ENCODE measurements at regions not wholly inside any gene's neighbourhood (a gene's known extent, or its start where the extent isn't known, plus 50 kb on each side); places are given as distances from the start of the nearest gene placed in this dataset.

GRCh38 chr16:73191660-73192046, 143.7 kb upstream of the ZFHX3 start:
- DNase-seq (ENCODE audit: low read depth in 3 of 3): no peak

DNA sequence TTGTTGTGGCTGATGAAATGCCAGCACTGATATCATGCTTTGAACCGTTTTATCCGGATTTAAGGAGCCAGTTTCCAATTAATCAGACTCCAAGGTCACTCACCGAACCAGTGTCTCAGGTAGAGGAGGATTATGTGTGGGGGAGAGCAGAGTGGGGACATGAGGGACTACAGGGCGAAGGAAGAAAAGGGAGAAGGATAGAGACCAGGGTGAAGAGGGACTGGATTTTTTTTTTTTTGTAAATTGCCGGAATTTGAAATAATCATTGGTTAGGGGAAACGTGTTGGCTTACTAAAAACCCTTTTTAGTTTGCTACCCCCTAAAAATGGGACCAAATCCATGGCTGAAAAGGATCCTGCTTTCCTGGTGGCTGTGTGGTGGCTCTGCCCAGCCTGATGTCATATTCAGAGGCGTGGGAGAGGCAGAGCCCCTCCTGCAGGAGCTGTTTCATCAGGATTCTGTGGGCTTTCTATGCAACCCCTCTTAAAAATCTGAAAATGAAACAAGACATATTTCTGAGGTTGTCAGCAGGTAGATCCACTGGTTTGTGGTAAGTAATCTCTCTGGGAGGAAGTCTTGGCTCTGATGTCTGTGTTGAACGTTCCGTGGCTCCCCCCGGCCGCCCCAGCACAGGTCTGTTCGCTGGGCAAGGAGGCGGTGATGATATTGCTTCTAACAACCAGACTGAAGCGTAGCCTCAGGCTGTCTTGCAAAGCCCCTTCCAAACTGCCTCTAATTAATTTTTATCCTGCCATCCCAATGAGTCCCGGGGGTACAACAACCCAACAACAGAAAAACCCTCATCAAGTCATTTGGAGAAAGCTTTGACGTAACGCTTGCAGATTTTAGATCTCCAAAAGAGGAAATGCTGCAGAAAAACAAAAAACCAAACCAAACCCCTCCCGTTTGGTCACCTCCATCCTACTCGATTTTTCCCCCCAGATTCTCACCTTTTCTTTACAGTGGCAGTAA, 143.0 kb upstream of the ZFHX3 start:
- DNase-seq (ENCODE audit: low read depth in 3 of 3): no peak

DNA sequence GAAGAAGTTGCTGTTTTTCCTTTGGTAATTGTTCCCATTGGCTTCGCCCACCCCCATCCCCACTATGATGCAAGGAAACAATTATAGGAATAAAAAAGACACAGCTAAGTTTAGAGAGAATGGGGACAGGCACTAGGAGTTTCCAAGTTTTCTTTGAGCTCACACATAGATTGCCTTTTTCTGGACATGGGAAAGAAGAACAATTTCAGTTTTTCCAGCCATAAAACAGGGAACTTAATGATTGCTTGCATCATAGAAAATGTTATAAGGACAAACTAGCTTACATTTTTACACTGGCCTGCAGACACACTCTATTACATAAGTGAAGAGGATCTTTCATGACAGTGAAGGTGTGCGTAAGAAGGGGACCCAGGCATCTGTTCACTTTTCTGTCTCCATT, 142.3 kb upstream of the ZFHX3 start:
- no peak for DNase-seq (ENCODE audit: low read depth in 3 of 3)

GRCh38 chr16:73189136-73189535, 141.2 kb upstream of the ZFHX3 start:
- DNase-seq (ENCODE audit: low read depth in 3 of 3): no peak

DNA sequence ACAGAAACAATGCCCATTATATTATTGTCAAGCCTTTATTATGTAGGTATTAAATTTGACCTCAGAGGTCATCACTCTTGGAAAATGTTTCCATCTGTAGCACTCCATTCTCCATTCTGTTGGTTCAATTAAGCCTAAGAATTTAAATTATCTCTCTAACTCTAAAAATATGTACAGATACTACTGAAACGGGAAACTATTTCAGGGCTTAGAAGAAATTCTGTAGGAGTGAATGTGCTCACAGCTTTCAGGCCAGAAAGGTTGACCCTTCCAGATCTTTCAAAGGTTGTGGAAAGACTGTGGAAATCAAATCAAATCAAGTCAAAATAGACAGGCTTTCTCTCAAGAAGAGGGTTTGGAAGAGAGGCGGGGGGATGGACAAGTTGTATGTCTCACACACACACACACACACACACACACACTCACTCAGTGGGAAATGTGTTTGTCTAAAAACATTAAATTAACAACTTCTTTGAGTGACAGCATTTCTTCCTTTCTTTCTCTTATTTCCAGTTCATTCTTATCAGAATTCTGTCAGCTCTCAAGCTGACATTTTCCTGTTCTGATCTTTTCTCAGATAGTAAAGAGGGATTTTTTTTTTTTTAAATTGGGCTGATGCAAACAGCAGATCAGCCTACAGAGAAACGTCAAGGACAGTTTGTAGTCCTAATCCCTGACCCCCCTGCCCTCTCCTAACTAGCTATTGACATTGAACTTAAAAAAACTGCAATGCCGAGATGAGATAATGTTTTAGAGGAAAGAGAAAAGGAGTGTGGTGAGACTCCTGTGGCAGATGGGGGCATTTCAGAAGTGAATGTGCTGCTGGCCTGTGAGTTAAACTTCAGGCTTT, 139.0 kb upstream of the ZFHX3 start:
- DNase-seq (ENCODE audit: low read depth in 3 of 3): no peak

- no peak for DNase-seq (ENCODE audit: low read depth in 3 of 3)
Observed at GRCh38 chr16:73185737-73186136, 137.8 kb upstream of the ZFHX3 start.

DNA sequence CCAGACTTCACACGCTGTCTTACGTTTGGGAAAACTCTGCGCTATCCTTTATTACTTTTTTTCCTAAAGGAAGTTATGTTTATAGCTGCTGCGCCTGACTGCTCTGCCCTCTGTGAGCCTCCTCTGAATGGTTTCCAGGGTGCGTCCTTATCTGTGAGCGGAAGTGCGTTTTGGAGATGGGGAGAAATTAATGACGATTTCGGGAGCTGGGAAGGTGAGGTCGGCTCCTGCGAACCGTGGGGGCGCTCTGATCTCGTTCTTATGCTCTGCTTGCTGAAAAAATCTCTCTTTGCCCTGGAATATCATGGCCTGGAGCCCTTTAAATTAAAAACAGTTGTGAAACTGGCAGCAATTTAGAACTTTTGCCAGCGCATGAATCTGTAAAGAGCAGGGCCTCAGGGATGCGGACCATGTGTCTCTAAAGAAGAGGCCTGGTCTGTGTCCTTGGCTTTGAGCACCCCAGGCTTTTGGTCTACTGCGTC, 135.7 kb upstream of the ZFHX3 start:
- no peak for DNase-seq (ENCODE audit: low read depth in 3 of 3)

DNA sequence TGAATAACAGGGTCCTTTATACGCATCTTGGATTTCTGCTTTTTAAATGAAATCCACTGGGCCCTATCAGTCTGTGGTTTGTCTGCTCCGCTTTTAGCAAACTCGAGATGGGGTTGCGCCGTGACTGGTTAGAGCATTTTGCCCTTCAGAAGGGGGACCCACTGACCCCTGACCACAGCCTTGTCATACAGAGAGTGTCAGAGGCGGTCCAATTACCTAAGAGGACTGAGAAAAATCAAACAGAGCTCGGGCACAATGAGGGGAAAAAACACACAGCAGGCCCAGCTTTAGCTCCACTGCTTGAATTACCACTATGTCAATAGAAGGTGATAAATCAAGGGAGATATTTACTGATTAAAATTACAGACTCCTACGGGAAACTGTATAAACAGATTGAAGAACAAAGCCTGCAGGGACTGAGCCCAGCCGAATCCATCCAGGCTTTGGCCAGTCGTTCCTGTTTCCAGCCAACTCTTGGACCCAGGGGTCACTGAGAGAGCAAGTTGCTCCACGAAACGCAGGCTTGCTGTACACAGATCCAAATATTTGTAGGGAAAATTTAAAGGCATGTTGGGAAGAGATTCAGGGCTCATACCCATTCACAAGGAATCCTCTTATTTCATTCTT, 131.9 kb upstream of the ZFHX3 start:
- no peak for DNase-seq (ENCODE audit: low read depth in 3 of 3)

- DNase-seq (ENCODE audit: low read depth in 3 of 3): no peak
Observed at GRCh38 chr16:73177729-73178295, 129.9 kb upstream of the ZFHX3 start.

DNA sequence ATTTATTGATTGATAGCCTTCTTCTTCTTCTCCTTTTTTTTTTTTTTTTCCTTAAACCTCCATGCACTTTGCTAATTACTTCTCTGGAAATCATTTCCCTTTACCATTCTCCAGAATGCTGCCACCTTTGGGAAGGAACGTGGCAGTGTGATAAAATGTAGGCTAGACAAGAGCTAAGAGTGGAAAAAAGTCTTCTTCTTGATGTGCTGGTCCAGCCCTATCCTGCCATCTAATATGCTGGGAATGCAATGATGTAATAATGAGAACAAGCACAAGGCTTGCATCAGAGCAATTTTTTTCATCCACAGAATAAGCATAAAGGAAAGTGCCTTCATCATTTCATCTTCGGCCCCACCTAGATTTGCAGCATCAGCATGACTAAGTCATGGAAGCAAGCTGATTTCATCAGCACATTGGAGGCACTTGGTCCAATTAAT, 128.7 kb upstream of the ZFHX3 start:
- DNase-seq (ENCODE audit: low read depth in 3 of 3): no peak

DNA sequence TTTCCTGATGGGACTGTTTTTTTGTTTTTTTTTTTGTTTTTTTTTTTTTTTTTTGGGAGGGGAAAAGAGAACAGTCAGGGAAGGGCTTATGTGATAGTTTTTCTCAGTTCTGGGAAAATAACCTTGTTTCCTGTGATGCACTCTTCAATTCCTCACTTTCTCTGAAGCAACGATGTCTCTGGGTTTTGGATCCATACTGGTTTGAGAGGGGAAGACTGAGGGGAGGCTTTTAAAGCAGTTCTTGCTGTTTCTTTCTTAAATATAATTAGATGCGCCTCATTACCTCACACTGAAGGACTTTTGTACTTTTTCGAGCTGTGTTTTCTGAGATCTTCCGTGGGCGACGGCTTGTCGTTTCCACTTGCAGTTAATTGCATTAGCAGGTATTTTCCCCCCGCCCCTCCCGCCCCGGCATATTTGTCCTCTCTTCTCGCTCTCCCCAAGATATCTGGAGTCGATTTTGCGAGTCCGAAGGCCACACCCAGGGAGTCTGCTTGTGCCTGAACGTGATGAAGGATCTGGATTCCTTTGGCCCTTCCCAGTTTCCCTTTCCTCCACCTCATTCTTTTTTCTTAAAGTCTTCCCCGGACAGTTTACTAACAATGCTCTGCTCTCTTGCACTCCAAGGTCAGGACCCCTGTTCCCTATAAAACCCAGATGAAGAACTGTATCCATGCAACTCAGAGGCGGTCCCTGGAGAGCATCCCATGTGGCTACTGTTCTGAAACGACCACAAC, 125.2 kb upstream of the ZFHX3 start:
- DNase-seq (ENCODE audit: low read depth in 3 of 3): no peak

- no peak for DNase-seq (ENCODE audit: low read depth in 3 of 3)
Observed at GRCh38 chr16:73172241-73172972, 124.5 kb upstream of the ZFHX3 start.

- DNase-seq (ENCODE audit: low read depth in 3 of 3): no peak
Observed at GRCh38 chr16:73171901-73172240, 123.9 kb upstream of the ZFHX3 start.

DNA sequence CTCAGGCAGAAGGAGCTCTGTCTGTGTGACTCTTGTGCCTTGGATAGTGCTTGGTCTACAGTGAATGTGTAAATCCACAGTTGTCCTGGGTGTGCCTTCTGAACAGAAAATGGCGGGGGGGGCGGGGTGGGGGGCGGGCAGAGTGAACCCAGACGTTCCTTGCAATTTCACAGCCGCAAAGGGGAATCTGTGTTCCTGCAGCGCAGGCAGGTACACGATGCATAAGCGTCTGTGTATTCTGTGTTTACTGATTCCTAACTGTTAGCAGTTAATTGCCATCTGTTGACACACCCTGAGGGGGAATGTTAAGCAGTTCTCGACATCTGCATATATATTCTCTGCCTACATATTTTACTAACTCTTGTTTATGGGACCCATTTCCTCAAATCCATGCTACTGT, 123.5 kb upstream of the ZFHX3 start:
- DNase-seq (ENCODE audit: low read depth in 3 of 3): no peak

- no peak for DNase-seq (ENCODE audit: low read depth in 3 of 3)
Observed at GRCh38 chr16:73170612-73171038, 122.7 kb upstream of the ZFHX3 start.

- no peak for DNase-seq (ENCODE audit: low read depth in 3 of 3)
Observed at GRCh38 chr16:73166947-73167550, 119.1 kb upstream of the ZFHX3 start.

DNA sequence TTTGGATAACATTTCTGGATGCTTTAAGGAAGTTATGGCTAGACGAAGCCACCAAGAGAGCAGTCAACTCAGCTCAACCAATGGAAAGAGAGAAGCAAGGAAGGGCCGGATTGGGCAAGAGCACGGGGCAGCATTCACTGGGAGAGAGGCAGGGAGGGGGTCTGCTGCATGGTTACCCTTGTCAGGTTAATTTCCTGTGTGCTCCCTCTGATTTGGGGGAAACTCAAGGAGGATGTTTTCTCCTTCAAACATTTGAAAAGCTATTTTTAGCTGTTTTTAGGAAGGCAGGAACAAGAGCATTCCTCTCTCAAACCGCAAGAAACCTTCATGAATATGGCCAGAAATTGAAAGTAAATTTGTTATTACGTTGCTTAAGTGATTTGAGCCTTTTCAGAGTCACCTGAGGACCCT, 118.5 kb upstream of the ZFHX3 start:
- no peak for DNase-seq (ENCODE audit: low read depth in 3 of 3)

- DNase-seq (ENCODE audit: low read depth in 3 of 3): no peak
Observed at GRCh38 chr16:73163238-73163815, 115.4 kb upstream of the ZFHX3 start.

DNA sequence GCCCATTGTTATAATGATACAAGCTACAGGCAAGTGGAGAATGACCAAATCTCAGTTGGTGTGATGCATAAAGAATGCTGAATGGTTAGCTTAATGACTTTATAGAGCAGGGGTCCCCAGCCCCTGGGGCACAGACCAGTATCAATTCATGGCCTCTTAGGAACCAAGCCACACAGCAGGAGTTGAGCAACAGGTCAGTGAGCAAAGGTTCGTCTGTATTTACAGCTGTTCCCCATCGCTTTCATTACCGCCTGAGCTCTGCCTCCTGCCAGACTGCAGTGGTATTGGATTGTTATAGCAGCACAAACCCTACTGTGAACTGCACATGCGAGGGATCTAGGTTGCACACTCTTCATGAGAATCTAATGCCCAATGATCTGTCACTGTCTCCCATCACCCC, 114.0 kb upstream of the ZFHX3 start:
- DNase-seq (ENCODE audit: low read depth in 3 of 3): no peak

DNA sequence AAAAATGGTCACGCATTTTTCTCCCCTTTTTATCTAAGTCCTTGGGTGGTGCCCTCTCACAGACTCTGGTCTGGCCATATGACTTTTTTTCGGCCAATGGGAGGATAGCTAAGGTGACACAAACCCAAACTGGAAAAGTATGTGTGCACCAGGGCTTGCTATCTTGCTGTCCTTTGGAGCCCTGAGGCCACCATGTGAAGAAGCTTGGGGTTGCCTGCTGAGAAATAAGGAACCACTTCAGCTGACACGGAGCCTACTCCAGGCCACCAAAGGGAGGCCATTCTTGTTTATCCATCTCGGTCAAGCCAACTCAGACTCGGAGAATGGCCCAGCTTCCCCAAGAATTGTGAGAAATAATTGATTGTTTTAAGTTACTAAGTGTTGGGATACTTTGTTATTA, 111.4 kb upstream of the ZFHX3 start:
- no peak for DNase-seq (ENCODE audit: low read depth in 3 of 3)
